ENCODE measurements at regions not wholly inside any gene's neighbourhood (a gene's known extent, or its start where the extent isn't known, plus 50 kb on each side); places are given as distances from the start of the nearest gene placed in this dataset.

DNA sequence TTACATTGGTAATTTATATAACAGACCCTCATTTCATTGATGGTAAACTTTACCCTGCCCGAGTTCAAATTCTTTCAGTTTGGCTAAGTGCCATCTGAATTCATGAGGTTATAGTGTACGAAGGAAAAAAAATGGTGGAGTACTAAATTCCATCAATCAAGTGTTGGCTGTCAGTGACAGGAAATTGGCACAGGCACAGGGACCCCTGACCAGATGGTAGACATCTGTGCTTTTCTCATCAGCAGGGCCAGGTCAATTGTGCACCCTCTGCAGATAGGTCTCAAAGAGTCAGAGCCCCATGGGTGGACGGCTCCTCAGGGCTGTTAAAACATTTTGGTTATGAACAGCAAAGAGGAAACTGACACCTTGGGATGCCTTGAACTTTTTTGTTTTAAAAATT, 439.2 kb downstream of the SETBP1 start:
- DNase-seq (ENCODE audit: extremely low spot score, insufficient read length, low read depth) (no peak), FAIRE-seq (no peak)

DNA sequence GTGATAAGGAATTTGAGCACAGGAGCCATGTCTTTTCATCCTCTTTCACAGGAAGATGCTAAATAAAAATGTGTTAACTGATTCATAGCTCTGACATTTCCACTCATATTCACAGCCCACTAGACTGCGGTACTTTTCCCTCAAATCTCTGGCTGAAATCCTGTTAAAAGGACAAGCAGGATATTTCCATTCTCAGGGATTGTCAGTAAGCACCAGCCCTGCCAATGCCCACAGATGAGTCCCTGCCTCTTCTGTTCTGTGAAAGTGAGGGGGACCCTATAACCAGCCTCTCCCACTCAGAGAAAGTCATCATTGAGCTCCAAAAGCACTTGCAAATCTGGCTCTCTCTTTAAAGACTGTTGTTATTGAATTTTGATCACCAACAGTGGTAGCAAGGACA, 440.5 kb downstream of the SETBP1 start:
- DNase-seq (ENCODE audit: extremely low spot score, insufficient read length, low read depth) = no peak
- no peak for FAIRE-seq

DNA sequence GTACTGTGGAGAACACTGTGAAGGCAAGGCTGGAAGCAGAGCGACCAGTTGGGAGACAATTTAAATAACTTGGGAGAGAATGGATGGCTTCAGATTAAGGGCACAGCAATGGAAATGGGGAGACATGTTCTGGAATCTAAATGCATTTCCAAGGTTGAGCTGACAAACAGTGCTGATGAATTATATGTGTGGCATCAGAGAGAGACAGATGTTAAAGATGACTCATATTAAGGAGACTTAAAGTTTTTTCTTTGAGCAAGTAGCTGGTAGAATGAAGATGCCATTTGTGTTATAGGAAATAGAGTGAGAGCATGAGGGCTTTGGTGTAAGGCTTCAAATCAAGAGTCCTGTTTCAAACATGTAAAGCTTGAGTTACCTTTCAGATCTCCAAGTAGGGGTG, 441.8 kb downstream of the SETBP1 start:
- FAIRE-seq (no peak), DNase-seq (ENCODE audit: extremely low spot score, insufficient read length, low read depth) (no peak)

DNA sequence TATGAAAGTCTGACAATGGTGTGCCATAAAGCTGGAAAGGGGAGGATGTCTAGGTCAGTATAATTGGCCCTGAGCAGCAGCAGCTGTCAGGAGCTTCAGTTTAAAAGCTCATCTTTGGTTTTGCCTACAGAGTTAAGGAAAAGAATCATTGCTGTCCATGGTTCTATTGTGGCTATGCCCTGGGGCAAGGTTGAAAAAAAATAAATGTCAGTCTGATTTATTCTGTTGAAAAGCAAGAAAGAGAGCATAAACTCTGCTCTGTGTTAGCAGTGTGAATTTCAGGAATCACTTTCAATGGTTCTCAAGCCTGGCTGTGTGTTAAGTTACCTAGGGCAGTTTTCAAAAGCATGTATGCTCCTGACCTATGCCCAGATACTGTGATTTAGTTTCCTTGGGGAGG, 446.7 kb downstream of the SETBP1 start:
- DNase-seq (ENCODE audit: extremely low spot score, insufficient read length, low read depth) = no peak
- no peak for FAIRE-seq

DNA sequence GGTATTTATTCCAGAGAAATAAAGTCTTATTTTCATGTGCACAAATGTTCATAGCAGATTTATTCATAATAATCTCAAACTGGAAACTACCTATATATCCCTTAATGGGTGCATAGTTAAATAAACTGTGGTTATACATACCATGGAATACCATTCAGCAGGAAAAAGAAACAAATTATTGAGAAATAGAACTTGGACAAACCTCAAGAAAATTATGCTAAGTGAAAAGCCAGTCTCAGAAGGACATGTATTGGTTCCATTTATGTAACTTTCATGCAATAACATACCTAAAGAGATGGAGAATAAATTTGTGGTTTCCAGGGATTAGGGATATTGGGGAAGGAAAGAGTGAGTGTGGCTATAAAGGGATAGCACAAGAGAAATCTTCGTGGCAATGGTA, 452.6 kb downstream of the SETBP1 start:
- DNase-seq (ENCODE audit: extremely low spot score, insufficient read length, low read depth) = no peak
- FAIRE-seq = no peak

DNA sequence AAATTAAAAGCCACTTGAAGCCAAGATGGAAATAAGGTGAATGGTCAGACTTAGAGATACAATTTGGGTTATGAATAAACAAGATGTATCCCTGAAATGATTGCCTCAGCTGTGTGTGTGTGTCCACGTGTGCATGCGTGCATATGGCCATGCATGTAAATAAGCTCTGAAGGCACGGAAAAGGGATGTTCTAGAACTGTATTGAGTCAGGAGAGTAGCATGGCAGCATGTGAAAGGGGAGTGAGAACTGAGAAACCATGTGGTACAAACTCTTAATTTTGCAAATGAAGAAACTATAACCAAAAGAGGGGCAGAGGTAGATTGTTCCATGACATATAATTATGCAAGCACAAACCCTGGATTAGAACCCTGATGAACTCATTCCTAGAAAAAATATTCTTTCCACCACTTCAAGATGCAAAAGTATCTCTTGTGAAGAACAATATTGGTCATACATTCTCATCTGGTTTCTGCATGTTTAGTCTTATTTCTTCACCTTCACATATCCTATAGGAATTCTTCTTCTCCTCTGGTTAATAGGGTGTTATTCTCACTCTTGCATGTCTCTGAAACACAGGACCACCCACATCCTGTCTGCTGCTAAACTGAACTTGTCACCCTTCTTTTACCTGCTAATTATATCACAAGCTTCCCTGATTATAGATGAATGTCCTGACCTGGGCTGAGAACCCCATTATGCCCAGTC, 455.8 kb downstream of the SETBP1 start:
- DNase-seq (ENCODE audit: extremely low spot score, insufficient read length, low read depth) = no peak
- FAIRE-seq = peak; percentile 29

DNA sequence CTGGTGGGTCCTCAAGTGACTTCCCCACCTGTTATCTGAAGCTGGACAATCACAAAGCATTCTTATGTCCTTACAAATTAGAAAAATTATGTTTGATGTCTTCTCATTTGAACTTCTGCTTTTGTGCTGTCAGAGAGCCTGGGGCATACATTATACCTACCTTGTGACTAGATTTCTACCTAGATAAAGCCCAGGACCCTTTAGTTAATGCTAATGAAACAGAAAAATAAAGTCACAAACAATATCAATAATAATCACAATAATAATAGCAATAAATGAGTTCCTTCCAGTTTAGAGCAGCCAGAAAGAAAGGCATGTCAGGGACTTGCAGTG, 456.4 kb downstream of the SETBP1 start:
- no peak for DNase-seq (ENCODE audit: extremely low spot score, insufficient read length, low read depth)
- no peak for FAIRE-seq

DNA sequence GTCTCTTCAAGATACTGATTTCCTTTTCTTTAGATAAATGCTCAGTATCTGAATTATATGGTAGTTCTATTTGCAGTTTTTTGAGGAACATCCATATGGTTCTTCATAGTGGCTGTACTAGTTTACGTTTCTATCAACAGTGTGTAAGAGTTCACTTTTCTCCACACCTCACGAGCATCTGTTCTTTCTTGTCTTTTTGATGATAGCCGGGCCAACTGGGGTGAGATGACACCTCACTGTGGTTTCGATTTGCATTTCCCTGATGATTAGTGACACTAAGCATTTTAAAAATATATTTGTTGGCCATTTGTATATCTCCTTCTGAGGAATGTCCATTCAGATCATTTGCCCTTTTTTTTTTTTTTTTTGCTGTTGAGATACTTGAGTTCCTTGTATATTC, 458.8 kb downstream of the SETBP1 start:
- FAIRE-seq (peak; percentile 5), DNase-seq (ENCODE audit: extremely low spot score, insufficient read length, low read depth) (no peak)

DNA sequence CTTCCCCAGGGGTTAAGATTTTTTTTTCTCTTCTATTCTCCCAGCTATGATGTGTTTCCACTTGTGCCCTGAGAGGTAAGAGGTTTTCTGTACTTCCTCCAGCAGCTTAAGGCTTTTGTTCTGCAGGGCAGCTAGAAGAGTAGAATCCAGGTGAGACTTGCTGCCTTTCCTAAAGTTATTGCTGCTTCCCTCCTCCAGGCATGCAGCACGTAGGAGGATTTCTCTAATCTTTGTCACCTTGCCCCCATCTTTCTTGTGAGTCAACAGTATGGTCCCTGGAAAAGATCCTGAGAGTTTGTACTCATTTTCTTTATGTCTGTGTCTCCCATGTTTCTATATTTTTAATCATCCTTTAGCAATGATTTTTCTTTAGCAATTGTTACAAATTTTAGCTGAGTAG, 462.2 kb downstream of the SETBP1 start:
- FAIRE-seq (no peak), DNase-seq (ENCODE audit: extremely low spot score, insufficient read length, low read depth) (no peak)

DNA sequence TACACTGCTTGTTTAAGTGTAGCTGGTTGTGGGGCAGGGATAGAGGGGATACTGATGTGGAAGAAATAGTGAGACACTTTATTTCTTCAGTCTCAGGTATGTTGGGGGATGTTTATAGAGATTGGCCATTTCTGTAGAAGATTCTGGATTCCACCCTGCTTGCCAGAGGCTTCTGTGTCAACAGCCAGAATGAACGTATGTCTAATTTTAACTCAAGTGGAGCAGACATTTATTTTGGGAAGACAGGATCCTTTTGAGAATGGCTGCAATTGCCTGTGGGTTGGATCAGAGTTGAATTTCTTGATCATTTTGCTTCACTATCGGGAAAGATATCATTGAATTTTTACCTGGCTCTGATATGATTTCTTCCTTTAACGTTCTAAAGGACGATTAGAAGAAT, 465.6 kb upstream of the SLC14A2 start:
- DNase-seq (ENCODE audit: extremely low spot score, insufficient read length, low read depth) = no peak
- FAIRE-seq = no peak

DNA sequence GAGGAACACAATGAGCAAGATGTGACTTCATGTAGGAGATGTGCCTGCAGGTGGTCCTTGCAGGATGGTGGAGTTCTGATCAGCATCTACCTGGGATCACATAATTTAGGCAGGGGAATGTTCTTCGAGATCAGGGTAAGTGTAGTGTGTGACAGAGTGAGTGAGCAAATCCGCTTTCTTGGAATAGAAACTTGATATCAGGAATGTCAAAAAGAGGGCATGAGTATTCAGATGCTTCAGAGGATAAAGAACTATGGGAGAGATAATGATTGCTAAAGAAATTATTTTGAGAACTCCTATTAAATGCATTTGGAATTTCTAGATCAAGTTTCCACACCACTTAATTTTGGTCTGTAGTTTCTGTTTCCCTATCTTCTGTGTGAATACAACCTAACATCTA, 463.6 kb upstream of the SLC14A2 start:
- DNase-seq (ENCODE audit: extremely low spot score, insufficient read length, low read depth) (no peak), FAIRE-seq (no peak)

DNA sequence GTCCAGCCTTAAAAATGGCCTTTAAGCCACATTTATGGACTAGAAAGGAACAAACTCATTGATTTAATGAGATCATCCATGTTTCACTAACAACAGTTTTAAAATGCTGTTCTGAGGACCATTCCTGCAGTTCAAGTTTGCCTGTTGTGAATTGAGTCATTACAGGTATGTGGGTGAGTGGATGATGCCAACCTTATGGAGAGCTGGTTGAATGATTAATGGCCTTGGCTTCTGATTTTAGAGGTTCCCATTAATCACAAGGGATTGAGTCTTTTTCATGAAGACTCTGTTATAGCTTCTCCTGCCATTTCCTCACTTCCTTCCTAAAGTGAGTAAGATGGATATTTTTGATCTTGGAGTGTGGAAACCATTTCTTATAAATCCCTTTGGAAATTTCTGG, 459.8 kb upstream of the SLC14A2 start:
- no peak for FAIRE-seq
- DNase-seq (ENCODE audit: extremely low spot score, insufficient read length, low read depth) = no peak

DNA sequence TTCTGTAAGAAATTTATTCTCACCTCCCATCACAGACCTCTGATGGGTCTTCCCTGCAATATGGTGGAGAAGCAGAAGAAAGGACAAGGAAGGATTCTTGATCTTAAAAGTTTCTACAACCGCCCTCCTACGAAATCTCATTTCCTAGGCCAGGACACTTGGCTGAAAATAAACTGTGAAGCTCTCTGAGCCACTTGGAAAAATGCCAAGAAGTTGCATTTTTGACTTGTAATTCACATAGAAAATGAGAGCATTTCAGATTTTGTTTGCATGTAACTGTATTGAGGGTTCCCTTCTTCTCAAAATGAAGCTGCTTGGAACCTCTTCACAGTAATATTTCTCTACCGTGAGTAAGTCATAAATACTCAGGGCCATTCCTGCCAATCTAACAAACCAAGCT, 458.3 kb upstream of the SLC14A2 start:
- DNase-seq (ENCODE audit: extremely low spot score, insufficient read length, low read depth) = no peak

DNA sequence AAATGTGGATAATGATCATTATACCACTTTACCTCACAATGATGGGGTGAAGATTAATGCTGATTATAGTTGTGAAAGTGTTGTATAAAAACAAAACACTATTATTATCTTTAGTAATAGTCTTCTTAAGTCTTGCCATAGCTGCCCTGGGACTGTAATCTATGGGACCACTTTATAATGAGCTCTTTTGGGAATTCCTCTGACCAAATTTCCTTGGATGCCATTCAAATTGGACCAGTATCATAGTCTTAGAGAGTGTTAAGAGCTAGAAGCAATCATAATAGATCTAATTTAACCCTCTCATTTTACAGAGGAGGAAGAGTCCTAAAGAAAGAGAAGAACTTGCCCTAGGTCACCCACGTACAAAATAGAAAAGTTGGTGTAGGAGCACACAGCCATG, 457.7 kb upstream of the SLC14A2 start:
- FAIRE-seq (no peak), DNase-seq (ENCODE audit: extremely low spot score, insufficient read length, low read depth) (no peak)

More for the DNA sequence above, 458.3 kb upstream of the SLC14A2 start:
- no peak for FAIRE-seq

DNA sequence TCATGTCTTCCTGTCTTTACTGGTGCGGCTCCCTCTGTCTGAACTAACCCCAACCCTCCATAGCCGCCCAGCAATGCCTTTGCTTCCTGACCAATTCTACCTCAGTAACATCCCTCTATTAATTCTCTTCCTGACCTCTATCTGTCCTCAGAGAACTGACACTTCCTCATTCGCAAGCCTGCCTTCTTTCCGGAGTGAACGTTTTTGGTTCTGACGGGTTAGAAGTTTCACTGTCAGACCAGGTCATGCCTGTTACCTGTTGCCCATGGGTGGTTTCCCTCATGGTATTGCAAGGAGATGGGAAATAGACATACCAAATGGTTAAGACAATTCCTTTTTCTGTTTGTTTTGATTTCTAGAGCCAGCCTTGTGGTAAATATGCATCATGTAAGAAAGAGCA, 453.4 kb upstream of the SLC14A2 start:
- DNase-seq (ENCODE audit: extremely low spot score, insufficient read length, low read depth) = peak; percentile 2

DNA sequence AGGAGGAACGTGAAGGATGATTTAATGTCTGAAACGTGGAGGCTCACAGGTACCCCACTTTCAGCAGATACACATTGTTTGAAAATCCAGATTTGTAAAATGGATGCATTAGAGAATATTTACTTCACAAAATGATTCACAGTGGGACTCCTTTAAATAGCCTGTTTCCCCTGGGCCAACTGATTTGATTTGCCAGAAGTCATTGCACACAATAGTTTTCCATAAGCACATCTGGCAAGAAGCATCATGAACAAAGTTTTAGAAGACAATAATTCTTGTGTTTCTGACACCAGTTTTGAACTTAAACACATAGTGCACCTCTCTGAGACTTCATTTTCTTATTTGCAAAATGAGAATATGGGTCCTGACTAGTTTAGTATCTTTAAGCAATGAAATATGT, 451.4 kb upstream of the SLC14A2 start:
- no peak for FAIRE-seq
- no peak for DNase-seq (ENCODE audit: extremely low spot score, insufficient read length, low read depth)

More for the DNA sequence above, 453.4 kb upstream of the SLC14A2 start:
- peak; percentile 92 for FAIRE-seq

DNA sequence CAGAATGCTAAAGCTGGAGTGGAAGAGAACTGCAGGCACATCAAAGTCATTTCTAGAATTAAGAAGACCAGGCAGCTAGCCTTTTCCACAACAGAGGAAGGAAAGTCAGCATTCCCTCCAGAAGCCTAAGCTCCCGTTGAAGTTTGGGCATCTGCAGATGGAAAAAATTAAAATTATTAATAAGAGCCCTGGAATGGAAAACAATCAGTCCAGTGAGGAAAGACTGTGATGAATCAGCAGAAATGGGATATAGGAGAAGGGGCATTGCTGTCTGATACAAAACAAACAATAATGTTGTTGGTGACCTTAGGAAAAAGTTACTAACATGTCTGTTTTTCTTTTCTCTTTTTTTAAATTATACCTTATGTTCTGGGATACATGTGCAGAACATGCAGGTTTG, 450.7 kb upstream of the SLC14A2 start:
- FAIRE-seq = no peak

DNA sequence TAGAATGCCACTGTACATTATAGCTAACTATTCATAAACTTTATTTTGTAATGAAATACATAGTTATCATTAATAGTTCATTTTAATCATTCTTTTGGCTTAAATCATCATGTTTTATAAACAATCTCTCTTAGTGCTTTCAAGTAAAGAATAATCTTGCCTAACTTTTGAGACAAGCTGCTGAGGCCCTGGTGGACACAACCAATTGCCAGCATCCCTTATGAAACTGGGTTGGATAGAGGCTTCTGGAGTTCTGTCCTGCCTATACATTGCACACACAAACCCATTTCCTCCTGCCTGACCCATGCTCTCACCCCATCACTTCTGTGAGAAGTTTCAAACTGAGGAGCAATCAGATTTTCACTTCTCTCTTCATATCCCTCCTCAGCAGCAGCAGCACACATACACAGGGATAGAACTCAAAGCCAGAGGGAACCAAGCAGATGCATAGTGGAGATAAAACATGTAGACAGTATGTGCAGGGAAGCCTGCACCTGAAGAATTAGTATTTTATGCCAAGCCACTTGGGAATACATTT, 450.0 kb upstream of the SLC14A2 start:
- FAIRE-seq (no peak), DNase-seq (ENCODE audit: extremely low spot score, insufficient read length, low read depth) (no peak)

More for the DNA sequence above, 450.7 kb upstream of the SLC14A2 start:
- DNase-seq (ENCODE audit: extremely low spot score, insufficient read length, low read depth) = no peak

DNA sequence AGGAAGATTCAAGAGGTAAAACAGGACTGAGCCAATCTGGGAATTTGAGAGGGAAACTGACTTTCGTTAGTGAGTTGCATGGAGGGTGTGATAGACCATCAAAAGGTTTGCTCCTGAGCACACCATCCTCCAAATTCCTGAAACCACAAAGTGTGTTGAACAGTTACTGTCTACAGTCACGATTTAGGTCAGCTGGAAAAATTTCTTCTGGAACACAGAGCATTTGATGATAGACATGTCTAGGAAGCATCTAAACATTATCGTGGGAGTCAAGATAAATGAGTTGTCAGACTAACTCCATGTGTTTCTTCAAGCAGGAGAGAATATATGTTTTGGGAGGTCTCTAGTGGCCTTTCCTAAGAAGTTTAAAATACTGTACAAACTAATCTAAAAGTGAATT, 449.4 kb upstream of the SLC14A2 start:
- no peak for DNase-seq (ENCODE audit: extremely low spot score, insufficient read length, low read depth)
- no peak for FAIRE-seq

DNA sequence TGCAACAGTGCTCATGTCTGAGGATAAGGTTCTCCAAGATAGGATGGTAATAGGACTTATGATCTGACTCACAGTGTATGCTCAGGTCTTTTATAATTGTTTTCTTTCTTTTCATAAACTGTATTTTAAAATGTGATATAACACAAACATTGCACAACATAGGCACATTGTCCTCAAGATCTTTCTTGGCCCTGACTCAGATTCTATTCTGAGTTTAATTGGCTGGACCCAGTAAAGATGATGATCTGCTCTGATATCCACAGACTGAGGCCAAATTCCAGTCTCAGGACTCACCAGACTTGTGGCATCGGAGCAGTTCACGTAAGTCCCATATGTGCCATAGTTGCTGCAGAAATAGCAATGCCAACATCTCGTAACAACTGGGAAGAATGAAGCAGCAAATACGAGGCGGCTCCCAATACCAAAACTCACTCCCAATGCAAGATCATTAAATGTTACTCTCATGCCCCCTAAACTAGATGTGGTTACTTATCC, 448.9 kb upstream of the SLC14A2 start:
- no peak for DNase-seq (ENCODE audit: extremely low spot score, insufficient read length, low read depth)
- FAIRE-seq = no peak

DNA sequence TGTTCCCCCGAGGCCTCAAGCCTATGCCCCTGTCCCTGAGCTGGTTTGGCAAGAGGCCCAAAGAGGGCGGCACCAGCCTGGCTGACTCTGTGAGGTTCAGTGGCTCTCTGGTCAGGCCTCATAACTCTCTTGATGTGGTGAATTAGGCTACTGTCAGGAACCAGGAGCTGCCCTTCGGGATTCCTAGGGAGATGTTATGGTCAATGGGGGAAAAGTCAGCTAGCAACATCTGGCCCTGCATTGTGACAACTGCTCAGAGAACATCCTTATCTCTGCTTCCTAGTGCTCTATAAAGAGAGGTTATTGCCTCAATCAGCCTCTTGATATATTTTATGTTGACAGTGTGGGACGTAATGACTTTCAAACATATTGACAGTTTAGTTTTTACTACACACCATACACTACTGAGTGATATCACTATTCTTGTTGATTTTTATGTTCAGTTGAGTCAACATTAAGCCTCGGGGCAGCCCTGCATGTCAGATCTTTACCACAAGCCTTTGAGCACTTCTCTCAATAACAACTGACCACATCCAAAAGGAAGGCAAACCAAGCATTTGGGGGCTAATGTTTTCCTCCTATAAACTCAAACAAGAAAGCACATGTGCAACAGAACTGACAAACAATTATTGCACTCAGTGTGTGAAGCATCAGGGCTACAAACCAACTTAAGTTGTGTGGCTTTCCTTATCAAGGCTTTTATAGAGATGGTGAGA, 448.3 kb upstream of the SLC14A2 start:
- FAIRE-seq (no peak), DNase-seq (ENCODE audit: extremely low spot score, insufficient read length, low read depth) (no peak)
